ENCODE measurements at regions not wholly inside any gene's neighbourhood (a gene's known extent, or its start where the extent isn't known, plus 50 kb on each side); places are given as distances from the start of the nearest gene placed in this dataset.

- no peaks in the 10 kb centered on the region for H3K9me2 ChIP-seq (replicated peaks; ENCODE audit: insufficient read depth, low read length)
- H3K9ac ChIP-seq (ENCODE audit: low read length) = no peak overlapping the region
- H4K20me1 ChIP-seq (ENCODE audit: insufficient read depth, low read length) = no peaks in the 10 kb centered on the region
- H3K4me1 ChIP-seq (ENCODE audit: low read length) = no peaks in the 10 kb centered on the region
- no peaks in the 10 kb centered on the region for H3K36me3 ChIP-seq (replicated peaks; ENCODE audit: insufficient read depth, low read length)
- H2AFZ ChIP-seq (ENCODE audit: low read length) = no peak overlapping the region
- H3K4me3 ChIP-seq (ENCODE audit: low read length) = no peak overlapping the region
- H3K79me2 ChIP-seq (ENCODE audit: low read length) = no peaks in the 10 kb centered on the region
- no peaks in the 10 kb centered on the region for H3K9me3 ChIP-seq (replicated peaks; ENCODE audit: insufficient read depth, low read length)
- H3F3A ChIP-seq (ENCODE audit: insufficient read depth, low read length) = no peaks in the 10 kb centered on the region
- no peak overlapping the region for H3K27ac ChIP-seq (ENCODE audit: low read length)
- TF ChIP-seq EZH2phosphoT487 (IDR thresholded peaks at IDR 0.05; ENCODE audit: low read length) = no peak
- TF ChIP-seq CTCF (IDR thresholded peaks at IDR 0.05; ENCODE audit: low read length) = no peak
- TF ChIP-seq EZH2 (optimal IDR thresholded peaks at IDR 0.05; ENCODE audit: low read depth, low read length) = no peak
- DNase-seq = no peak
- no peak overlapping the region for H3K4me2 ChIP-seq (ENCODE audit: low read depth, low read length)
- no peaks in the 10 kb centered on the region for H3K27me3 ChIP-seq (replicated peaks; ENCODE audit: insufficient read depth, low read length)
Observed at GRCh38 chr11:110939471-110939870, 227.2 kb upstream of the ARHGAP20 start.

GRCh38 chr11:110935018-110935640 lies 222.9 kb upstream of the ARHGAP20 start:
- no peaks in the 10 kb centered on the region for H3K79me2 ChIP-seq (ENCODE audit: low read length)
- no peaks in the 10 kb centered on the region for H3F3A ChIP-seq (ENCODE audit: insufficient read depth, low read length)
- DNase-seq = no peak
- H2AFZ ChIP-seq (ENCODE audit: low read length) = no peak overlapping the region
- TF ChIP-seq EZH2 (optimal IDR thresholded peaks at IDR 0.05; ENCODE audit: low read depth, low read length) = no peak
- H3K4me2 ChIP-seq (ENCODE audit: low read depth, low read length) = no peak overlapping the region
- H3K9me2 ChIP-seq (replicated peaks; ENCODE audit: insufficient read depth, low read length) = no peaks in the 10 kb centered on the region
- no peaks in the 10 kb centered on the region for H4K20me1 ChIP-seq (ENCODE audit: insufficient read depth, low read length)
- H3K4me3 ChIP-seq (ENCODE audit: low read length) = no peak overlapping the region
- no peak overlapping the region for H3K27ac ChIP-seq (ENCODE audit: low read length)
- H3K9ac ChIP-seq (ENCODE audit: low read length) = no peak overlapping the region
- H3K27me3 ChIP-seq (replicated peaks; ENCODE audit: insufficient read depth, low read length) = no peaks in the 10 kb centered on the region
- no peaks in the 10 kb centered on the region for H3K4me1 ChIP-seq (ENCODE audit: low read length)
- no peaks in the 10 kb centered on the region for H3K9me3 ChIP-seq (replicated peaks; ENCODE audit: insufficient read depth, low read length)
- no peaks in the 10 kb centered on the region for H3K36me3 ChIP-seq (replicated peaks; ENCODE audit: insufficient read depth, low read length)

- H3K4me2 ChIP-seq (ENCODE audit: low read depth, low read length) = no peak overlapping the region
- H3K27ac ChIP-seq (ENCODE audit: low read length) = no peak overlapping the region
- no peak for DNase-seq
- no peaks in the 10 kb centered on the region for H3K9me3 ChIP-seq (replicated peaks; ENCODE audit: insufficient read depth, low read length)
- H3K9me2 ChIP-seq (replicated peaks; ENCODE audit: insufficient read depth, low read length) = no peaks in the 10 kb centered on the region
- no peak overlapping the region for H3K9ac ChIP-seq (ENCODE audit: low read length)
- no peak overlapping the region for H3K4me3 ChIP-seq (ENCODE audit: low read length)
- H3K79me2 ChIP-seq (ENCODE audit: low read length) = no peaks in the 10 kb centered on the region
- no peaks in the 10 kb centered on the region for H3K27me3 ChIP-seq (replicated peaks; ENCODE audit: insufficient read depth, low read length)
- no peak for TF ChIP-seq EZH2phosphoT487 (IDR thresholded peaks at IDR 0.05; ENCODE audit: low read length)
- no peaks in the 10 kb centered on the region for H3K36me3 ChIP-seq (replicated peaks; ENCODE audit: insufficient read depth, low read length)
- H3F3A ChIP-seq (ENCODE audit: insufficient read depth, low read length) = no peaks in the 10 kb centered on the region
- H4K20me1 ChIP-seq (ENCODE audit: insufficient read depth, low read length) = no peaks in the 10 kb centered on the region
- H3K4me1 ChIP-seq (ENCODE audit: low read length) = no peaks in the 10 kb centered on the region
- H2AFZ ChIP-seq (ENCODE audit: low read length) = no peak overlapping the region
Observed at GRCh38 chr11:110929129-110929528, 216.9 kb upstream of the ARHGAP20 start.

GRCh38 chr11:110928391-110928790 lies 216.2 kb upstream of the ARHGAP20 start:
- H3K27ac ChIP-seq (ENCODE audit: low read length) = no peak overlapping the region
- no peaks in the 10 kb centered on the region for H3K4me1 ChIP-seq (ENCODE audit: low read length)
- no peak for DNase-seq
- TF ChIP-seq EZH2 (optimal IDR thresholded peaks at IDR 0.05; ENCODE audit: low read depth, low read length) (no peak), CTCF (IDR thresholded peaks at IDR 0.05; ENCODE audit: low read length) (no peak), EZH2phosphoT487 (IDR thresholded peaks at IDR 0.05; ENCODE audit: low read length) (no peak)
- no peaks in the 10 kb centered on the region for H3K27me3 ChIP-seq (replicated peaks; ENCODE audit: insufficient read depth, low read length)
- H3F3A ChIP-seq (ENCODE audit: insufficient read depth, low read length) = no peaks in the 10 kb centered on the region
- no peak overlapping the region for H2AFZ ChIP-seq (ENCODE audit: low read length)
- no peak overlapping the region for H3K4me3 ChIP-seq (ENCODE audit: low read length)
- H3K79me2 ChIP-seq (ENCODE audit: low read length) = no peaks in the 10 kb centered on the region
- no peaks in the 10 kb centered on the region for H3K36me3 ChIP-seq (replicated peaks; ENCODE audit: insufficient read depth, low read length)
- no peaks in the 10 kb centered on the region for H3K9me2 ChIP-seq (replicated peaks; ENCODE audit: insufficient read depth, low read length)
- no peak overlapping the region for H3K4me2 ChIP-seq (ENCODE audit: low read depth, low read length)
- no peaks in the 10 kb centered on the region for H4K20me1 ChIP-seq (ENCODE audit: insufficient read depth, low read length)
- no peak overlapping the region for H3K9ac ChIP-seq (ENCODE audit: low read length)
- H3K9me3 ChIP-seq (replicated peaks; ENCODE audit: insufficient read depth, low read length) = no peaks in the 10 kb centered on the region

Measured in MM.1S (cell line).